Pancreas (tissue), 10 donors: ENCODE measurements at regions not wholly inside any gene's neighbourhood (a gene's known extent, or its start where the extent isn't known, plus 50 kb on each side); places are given as distances from the start of the nearest gene placed in this dataset.

Experiments used
- ATAC-seq, 4 donors: fragments of 200-7000 bp; cut with Tn5 transposase; one replicate each; pipeline versions ENCODE4 v1.8.0 to v1.9.1; 2020; ENCODE audit warnings: mild to moderate bottlenecking in 4 of 4, moderate library complexity in 4 of 4
- DNase-seq, 6 donors: peaks; one replicate each; pipeline ENCODE4 v3.0.0-alpha.2; 2020
- FAIRE-seq: peaks from 2 replicates; lab custom pipeline; 2012; peaks lifted over from hg19 to GRCh38; lab: Jason Lieb, UNC
- H3K27ac ChIP-seq, 4 donors: fragments of 200-600 bp; sonication (generic); 1 replicate in 3 of 4; 2 replicates in 1 of 4; pipeline versions ENCODE4 v1.5.0 to v1.8.0; 2020
- H3K27me3 ChIP-seq, 4 donors: fragments of 200-600 bp; one replicate each; pipeline ENCODE4 v1.8.0; 2021
- H3K36me3 ChIP-seq, 3 donors: fragments of 200-600 bp; sonication (generic) in 1 of 3; one replicate each; pipeline versions ENCODE4 v1.5.0 to v1.8.0; 2020 to 2021
- H3K4me1 ChIP-seq, 3 donors: fragments of 200-600 bp; one replicate each; pipeline ENCODE4 v1.8.0; 2021
- H3K4me3 ChIP-seq, 4 donors: fragments of 200-600 bp; sonication (generic) in 2 of 4; one replicate each; pipeline versions ENCODE4 v1.5.0 to v1.8.0; 2020 to 2021
- H3K9me3 ChIP-seq, 4 donors: fragments of 200-600 bp; one replicate each; pipeline ENCODE4 v1.8.0; 2021
- WGBS, 2 donors: extraction: QIAGEN DNeasy Blood & Tissue Kit; methylation state at CpG; one replicate each; pipeline ENCODE4 v1.1.7; 2013; 5-methylcytosine and 5-hydroxymethylcytosine counted together
- intact Hi-C, 3 donors: fragments of 100-400 bp; cut with DNase I; formaldehyde crosslinking; loops; one replicate each; pipeline versions ENCODE4 v1.11.1 to v1.14.2; 2022
- TF ChIP-seq, protein P1 (sequence below), 4 donors: fragments of 200-600 bp; sonication (generic) in 3 of 4; IDR thresholded peaks; one replicate each; pipeline versions ENCODE4 v1.5.0 to v1.8.0; 2021; ENCODE audit warnings: antibody characterized with exemption in 4 of 4
- donor health status: healthy with polysubstance abuse.
- donor health status: DM: no; HTN: no; CAD: no; lungs with moderate emphysema.
- donor health status: DM: no; HTN: no; CAD: no.
- donor health status: control.
- donor health status: control.
- donor health status: Bipolar disorder and iron deficiency.
- donor health status: DM: yes; HTN: yes; CAD: no.
- donor health status: DM: no; HTN: no; CAD: no.
- donor health status: DM: no; HTN: no; CAD: no.
- donor health status: DM: yes; HTN: yes; CAD: no.

DNA sequence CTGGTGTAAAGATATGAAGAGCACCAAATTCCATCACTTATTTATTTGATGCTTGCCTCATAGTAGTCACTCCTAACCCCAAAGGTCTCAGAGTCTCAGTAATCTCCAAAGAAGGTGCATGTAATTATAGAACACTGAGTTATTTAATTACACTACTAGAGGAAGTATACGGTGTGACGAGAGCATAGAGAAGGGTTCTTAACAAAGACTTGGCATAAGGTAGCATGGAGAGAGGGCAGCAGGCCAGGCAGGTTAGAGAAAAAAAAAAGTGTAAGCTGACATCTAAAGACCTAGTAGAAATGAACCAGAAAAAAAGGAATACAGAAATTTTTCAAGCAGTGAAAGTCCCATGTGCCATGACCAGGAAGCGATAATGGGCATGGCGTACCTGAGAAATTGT is 213.3 kb upstream of the TGFBR2 start:
- intact Hi-C loops: no loop called here
- DNase-seq (no peak), FAIRE-seq (no peak), ATAC-seq (no peak)
- 83 to 92% methylated on average over 4 of the region's 4 CpGs for WGBS, 2 donors
- Histone ChIP-seq H3K27ac (no peak overlapping the region), H3K9me3 (no peaks in the 10 kb centered on the region), H3K4me3 (no peak overlapping the region), H3K4me1 (no peaks in the 10 kb centered on the region), H3K27me3 (no peaks in the 10 kb centered on the region), H3K36me3 (no peaks in the 10 kb centered on the region)
- TF ChIP-seq, protein P1, sequence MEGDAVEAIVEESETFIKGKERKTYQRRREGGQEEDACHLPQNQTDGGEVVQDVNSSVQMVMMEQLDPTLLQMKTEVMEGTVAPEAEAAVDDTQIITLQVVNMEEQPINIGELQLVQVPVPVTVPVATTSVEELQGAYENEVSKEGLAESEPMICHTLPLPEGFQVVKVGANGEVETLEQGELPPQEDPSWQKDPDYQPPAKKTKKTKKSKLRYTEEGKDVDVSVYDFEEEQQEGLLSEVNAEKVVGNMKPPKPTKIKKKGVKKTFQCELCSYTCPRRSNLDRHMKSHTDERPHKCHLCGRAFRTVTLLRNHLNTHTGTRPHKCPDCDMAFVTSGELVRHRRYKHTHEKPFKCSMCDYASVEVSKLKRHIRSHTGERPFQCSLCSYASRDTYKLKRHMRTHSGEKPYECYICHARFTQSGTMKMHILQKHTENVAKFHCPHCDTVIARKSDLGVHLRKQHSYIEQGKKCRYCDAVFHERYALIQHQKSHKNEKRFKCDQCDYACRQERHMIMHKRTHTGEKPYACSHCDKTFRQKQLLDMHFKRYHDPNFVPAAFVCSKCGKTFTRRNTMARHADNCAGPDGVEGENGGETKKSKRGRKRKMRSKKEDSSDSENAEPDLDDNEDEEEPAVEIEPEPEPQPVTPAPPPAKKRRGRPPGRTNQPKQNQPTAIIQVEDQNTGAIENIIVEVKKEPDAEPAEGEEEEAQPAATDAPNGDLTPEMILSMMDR (IDR thresholded peaks at IDR 0.05): no peak

DNA sequence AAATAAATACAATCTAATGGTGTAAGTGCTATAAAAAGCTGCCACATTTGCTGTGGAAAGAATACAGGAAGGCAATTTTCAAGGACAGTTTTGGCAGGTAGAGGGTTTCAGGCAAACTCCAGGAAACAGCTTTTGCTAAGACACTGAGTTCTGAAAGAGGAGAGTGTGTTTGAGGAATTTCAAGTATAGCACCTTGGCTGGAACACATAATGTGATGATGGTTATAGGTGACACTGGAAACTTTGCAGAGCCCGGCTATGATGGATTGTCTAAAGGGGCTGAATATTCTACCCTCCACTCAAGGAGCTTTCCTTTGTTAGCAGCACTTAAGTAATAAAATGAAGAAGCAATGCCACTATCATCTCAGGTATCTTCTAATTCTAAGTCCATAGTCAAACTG is 209.4 kb upstream of the TGFBR2 start:
- TF ChIP-seq, protein P1 (IDR thresholded peaks at IDR 0.05): no peak
- intact Hi-C loops: no loop called here
- no peaks in the 10 kb centered on the region for H3K9me3 ChIP-seq
- H3K27ac ChIP-seq: no peak overlapping the region
- FAIRE-seq: no peak
- no peak for DNase-seq
- ATAC-seq: no peak
- H3K4me1 ChIP-seq: no peaks in the 10 kb centered on the region
- H3K4me3 ChIP-seq: no peak overlapping the region
- no peaks in the 10 kb centered on the region for H3K27me3 ChIP-seq
- WGBS, 2 donors: 88 to 96% methylated on average over 1 of the region's 1 CpG
- no peaks in the 10 kb centered on the region for H3K36me3 ChIP-seq

DNA sequence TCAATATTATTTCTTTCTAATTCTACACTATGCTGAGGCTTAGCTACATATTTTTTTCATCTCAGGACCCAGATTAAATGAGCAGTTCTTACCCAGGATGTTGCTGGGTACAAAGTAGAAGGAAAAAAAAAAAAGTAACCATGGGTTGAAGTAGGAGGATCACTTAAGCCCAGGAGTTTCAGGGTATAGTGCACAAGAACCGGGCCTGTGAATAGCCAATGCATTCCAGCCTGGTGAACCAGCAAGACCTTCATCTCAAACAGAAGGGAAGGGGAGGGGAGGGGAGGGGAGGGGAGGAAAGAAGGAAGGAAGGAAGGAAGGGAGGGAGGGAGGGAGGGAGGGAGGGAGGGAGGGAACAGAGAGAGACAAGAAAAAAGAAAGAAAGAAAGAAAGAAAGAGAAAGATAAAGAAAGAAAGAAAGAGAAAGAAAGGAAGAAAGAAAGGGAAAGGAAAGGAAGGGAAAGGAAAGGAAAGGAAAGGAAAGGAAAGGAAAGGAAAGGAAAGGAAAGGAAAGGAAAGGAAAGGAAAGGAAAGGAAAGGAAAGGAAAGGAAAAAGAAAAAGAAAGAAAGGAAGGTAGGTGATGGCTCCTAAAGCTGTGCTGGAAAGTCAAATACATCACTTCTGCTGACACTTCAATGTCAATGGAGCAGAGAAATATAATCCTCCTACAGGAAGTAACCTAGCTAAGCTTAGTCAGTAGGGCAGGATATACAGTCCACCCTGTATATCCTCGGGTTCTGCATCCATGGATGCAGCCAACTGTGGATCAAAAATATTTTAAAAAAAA is 206.8 kb upstream of the TGFBR2 start:
- no peak for DNase-seq
- H3K27ac ChIP-seq: no peak overlapping the region
- no peaks in the 10 kb centered on the region for H3K4me1 ChIP-seq
- 92 to 95% methylated on average over 2 of the region's 2 CpGs for WGBS, 2 donors
- no peak for FAIRE-seq
- H3K27me3 ChIP-seq: no peaks in the 10 kb centered on the region
- ATAC-seq: no peak
- TF ChIP-seq, protein P1 (IDR thresholded peaks at IDR 0.05): no peak
- intact Hi-C loops: no loop called here
- H3K4me3 ChIP-seq: no peak overlapping the region
- H3K36me3 ChIP-seq: no peaks in the 10 kb centered on the region
- H3K9me3 ChIP-seq: no peaks in the 10 kb centered on the region

DNA sequence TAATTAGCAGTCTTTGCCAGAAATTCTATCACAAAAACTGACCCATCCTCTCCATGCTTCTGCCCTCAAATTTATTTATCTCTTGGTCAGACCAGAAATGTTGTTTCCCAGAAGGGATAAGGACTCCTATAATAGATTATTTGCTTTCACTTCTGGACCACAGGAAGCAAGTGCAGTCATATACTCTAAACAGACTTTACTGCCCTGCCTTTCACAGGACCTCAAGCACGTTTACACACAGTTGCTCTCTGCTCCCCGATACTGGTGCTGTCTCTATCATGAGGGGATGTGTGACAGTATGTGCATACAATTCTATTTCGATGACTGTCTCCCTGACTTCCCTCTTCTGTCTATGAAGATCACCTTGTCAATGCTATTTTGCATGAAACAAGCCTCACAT is 205.5 kb upstream of the TGFBR2 start:
- no peaks in the 10 kb centered on the region for H3K4me1 ChIP-seq
- TF ChIP-seq, protein P1 (IDR thresholded peaks at IDR 0.05): no peak
- no peaks in the 10 kb centered on the region for H3K27me3 ChIP-seq
- no peaks in the 10 kb centered on the region for H3K36me3 ChIP-seq
- WGBS, 2 donors: 59 to 65% methylated on average over 3 of the region's 3 CpGs
- no peak overlapping the region for H3K4me3 ChIP-seq
- intact Hi-C loops: no loop called here
- FAIRE-seq (no peak), ATAC-seq (no peak), DNase-seq (no peak)
- no peaks in the 10 kb centered on the region for H3K9me3 ChIP-seq
- H3K27ac ChIP-seq: no peak overlapping the region

DNA sequence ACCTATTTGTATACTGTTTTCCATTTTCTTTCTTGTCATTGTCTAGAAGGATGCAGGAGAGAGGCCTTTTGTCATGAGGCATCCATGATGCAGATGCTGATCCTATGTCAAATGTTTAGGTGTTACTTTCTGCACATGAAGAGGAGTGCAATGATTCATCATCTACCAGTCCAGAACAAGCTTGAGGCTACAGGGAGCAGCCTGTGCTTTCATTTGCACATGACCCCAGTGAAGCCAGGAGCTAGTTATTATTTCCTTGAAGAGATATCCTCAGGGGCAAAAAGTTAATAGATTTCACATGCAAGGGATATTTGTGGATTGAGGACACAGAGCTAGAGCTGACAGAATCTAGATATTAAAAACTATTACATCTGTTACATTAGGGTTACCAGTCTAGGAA is 204.4 kb upstream of the TGFBR2 start:
- no peak for FAIRE-seq
- H3K36me3 ChIP-seq: no peaks in the 10 kb centered on the region
- H3K9me3 ChIP-seq: no peaks in the 10 kb centered on the region
- H3K4me1 ChIP-seq: no peaks in the 10 kb centered on the region
- no peak overlapping the region for H3K4me3 ChIP-seq
- H3K27me3 ChIP-seq: no peaks in the 10 kb centered on the region
- no peak for ATAC-seq
- H3K27ac ChIP-seq: no peak overlapping the region
- TF ChIP-seq, protein P1 (IDR thresholded peaks at IDR 0.05): no peak
- DNase-seq: no peak
- intact Hi-C loops: no loop called here
